RWPE1 (cell line): ENCODE measurements at regions not wholly inside any gene's neighbourhood (a gene's known extent, or its start where the extent isn't known, plus 50 kb on each side); places are given as distances from the start of the nearest gene placed in this dataset.
A peak's percentile ranks its signal among the peaks of the same experiment; 100 is the strongest.

Experiments
- CTCF ChIA-PET: fragments of 350-600 bp; sonication (Branson Sonifier 250); formaldehyde crosslinking; extraction: SDS; loops from one replicate; lab custom pipeline; 2021; lab: Yijun Ruan, JAX
- POLR2A ChIA-PET: fragments of 400-600 bp; formaldehyde crosslinking; extraction: SDS; loops from one replicate; lab custom pipeline; 2020; ENCODE audit warnings: antibody characterized with exemption; ENCODE audit not compliant: low non-redundant PET; lab: Yijun Ruan, JAX
- DNase-seq: peaks from one replicate; pipeline ENCODE4 v3.0.0; 2012; ENCODE audit warnings: low spot score
- H3K27ac ChIP-seq: fragments of 450-650 bp; 2 replicates; pipeline ENCODE4 v1.5.1; 2017
- TF ChIP-seq, protein P1 (sequence below): fragments of 450-650 bp; conservative IDR thresholded peaks from 2 replicates; pipeline ENCODE4 v1.5.1; 2017; ENCODE audit warnings: low read depth, mild to moderate bottlenecking

DNA sequence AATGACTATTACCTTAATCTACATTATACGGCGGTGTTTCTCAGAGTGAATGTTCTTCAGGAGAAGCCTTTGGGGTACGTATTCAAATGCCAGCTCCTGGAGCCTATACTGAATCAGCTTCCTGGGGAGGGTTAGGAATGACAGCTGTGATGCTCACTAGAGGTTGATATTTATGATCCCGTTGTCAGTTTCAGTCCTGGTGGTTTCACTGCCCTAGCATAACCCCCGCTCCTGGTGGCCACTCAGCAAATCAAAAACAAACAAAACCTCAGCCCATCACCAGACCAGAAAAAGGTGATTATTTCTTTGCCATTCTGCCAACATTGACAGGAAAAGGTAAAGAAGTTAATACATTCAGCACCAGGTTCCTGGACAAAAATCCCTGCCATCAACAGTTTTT is 136.5 kb upstream of the CRY1 start:
- ChIA-PET POLR2A (no interaction called here), CTCF (no interaction called here)
- DNase-seq: no peak
- no peak overlapping the region for H3K27ac ChIP-seq
- TF ChIP-seq, protein P1, sequence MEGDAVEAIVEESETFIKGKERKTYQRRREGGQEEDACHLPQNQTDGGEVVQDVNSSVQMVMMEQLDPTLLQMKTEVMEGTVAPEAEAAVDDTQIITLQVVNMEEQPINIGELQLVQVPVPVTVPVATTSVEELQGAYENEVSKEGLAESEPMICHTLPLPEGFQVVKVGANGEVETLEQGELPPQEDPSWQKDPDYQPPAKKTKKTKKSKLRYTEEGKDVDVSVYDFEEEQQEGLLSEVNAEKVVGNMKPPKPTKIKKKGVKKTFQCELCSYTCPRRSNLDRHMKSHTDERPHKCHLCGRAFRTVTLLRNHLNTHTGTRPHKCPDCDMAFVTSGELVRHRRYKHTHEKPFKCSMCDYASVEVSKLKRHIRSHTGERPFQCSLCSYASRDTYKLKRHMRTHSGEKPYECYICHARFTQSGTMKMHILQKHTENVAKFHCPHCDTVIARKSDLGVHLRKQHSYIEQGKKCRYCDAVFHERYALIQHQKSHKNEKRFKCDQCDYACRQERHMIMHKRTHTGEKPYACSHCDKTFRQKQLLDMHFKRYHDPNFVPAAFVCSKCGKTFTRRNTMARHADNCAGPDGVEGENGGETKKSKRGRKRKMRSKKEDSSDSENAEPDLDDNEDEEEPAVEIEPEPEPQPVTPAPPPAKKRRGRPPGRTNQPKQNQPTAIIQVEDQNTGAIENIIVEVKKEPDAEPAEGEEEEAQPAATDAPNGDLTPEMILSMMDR: no peak

DNA sequence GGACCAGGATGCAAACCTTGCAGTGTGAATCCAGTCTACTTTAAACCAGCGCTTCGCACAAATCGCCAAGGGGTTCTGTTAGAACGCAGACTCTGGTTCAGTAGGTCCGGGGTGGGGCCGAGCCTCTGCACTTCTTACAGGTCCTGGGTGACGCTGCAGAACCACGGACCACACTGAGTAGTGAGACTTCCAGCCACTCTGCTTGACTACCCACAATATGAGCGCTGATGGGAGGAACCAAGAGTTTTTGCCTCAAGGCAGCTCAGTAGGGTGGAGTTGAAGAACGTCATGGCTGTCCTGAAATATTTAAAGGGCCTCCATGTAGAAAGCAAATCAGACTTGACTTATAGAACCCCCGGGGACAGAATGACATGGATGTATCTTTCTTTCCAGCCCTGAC is 138.0 kb upstream of the CRY1 start:
- CTCF ChIA-PET: interaction anchor here (0.6 kb wide), 1 partner anchor 23 kb away, joined by 3 read pairs; no protein-coding TSS in a partner anchor
- no peak for DNase-seq
- POLR2A ChIA-PET: no interaction called here
- TF ChIP-seq, protein P1: no peak
- H3K27ac ChIP-seq: no peak overlapping the region

DNA sequence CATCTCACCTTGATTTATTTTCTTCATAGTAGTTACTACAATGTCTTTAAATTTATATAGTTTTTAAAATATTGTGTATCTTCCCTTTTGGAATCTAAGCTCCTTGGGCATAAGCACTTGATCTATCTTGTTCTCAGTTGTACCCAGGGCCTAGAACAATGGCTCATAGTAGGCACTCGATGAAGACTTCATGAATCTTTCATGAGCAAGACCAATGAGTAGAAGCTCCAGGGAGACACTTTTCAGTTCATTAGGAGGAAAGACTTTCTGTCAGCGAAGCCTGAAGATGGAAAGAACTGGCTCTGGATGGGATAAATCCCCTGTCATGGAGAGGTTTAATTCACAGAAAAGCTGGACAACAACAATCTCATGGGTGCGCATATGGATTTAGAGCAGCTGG is 140.2 kb upstream of the CRY1 start:
- ChIA-PET CTCF (no interaction called here), POLR2A (no interaction called here)
- no peak overlapping the region for H3K27ac ChIP-seq
- TF ChIP-seq, protein P1: no peak
- no peak for DNase-seq

DNA sequence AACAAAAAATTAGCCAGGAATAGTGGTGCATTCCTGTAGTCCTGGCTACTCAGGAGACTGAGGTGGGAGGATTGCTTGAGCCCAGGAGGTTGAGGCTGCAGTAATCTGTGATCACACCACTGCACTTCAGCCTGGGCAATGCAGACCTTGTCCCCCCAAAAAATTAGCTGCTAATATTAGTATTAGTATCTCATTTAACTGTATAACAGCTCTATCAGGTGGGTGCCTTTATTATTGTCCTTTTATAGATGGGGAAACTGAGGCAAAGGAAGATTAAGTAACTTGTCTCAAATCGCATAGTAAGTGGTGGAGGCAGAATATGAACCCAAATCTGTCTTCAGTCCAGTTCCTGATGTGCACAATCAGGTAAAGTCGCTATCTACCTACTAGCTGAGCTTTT is 142.3 kb upstream of the CRY1 start:
- CTCF ChIA-PET: interaction anchor here (0.7 kb wide), 1 partner anchor 170 kb away, joined by 3 read pairs; no protein-coding TSS in a partner anchor
- DNase-seq: no peak
- H3K27ac ChIP-seq: no peak overlapping the region
- POLR2A ChIA-PET: no interaction called here
- TF ChIP-seq, protein P1: no peak

DNA sequence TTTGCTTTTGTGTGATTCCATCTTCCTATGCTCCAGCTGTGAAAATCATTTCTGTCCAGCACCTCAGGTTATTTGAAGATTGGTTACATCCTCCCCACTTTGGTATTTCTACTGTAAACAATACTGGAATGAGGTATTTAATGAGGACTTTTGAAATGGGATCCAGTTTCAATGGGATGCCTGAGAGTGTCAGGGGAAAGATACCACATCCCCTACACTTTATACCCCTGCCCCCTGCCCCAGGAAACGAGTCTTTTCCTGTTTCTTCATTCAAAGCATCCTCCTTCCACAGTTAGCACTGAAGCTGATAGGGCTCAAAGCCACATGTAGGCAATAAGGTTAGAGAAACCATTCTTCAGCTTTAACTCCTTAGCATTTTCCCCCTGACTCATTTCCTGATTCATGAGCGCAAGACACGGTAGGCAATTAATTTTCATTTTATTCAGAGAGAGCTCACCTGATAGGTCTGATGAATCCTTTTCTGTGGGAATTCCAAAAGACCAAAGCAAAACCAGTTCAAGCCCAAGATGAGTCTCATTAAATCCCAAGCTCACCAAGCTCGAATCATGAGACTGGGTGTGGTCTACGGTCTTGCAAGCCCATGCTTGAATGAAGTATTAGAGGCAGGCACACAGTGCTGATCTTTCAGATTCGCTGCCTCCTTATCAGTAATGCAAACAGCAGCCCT is 143.6 kb upstream of the CRY1 start:
- TF ChIP-seq, protein P1: no peak
- POLR2A ChIA-PET: no interaction called here
- CTCF ChIA-PET: interaction anchor here (0.5 to 0.7 kb wide), 4 partner anchors 36 to 439 kb away, joined by 3 to 4 read pairs (median 4); no protein-coding TSS in a partner anchor
- no peak overlapping the region; the same call in 1 of the 2 replicates for H3K27ac ChIP-seq
- peak; percentile 62 for DNase-seq

DNA sequence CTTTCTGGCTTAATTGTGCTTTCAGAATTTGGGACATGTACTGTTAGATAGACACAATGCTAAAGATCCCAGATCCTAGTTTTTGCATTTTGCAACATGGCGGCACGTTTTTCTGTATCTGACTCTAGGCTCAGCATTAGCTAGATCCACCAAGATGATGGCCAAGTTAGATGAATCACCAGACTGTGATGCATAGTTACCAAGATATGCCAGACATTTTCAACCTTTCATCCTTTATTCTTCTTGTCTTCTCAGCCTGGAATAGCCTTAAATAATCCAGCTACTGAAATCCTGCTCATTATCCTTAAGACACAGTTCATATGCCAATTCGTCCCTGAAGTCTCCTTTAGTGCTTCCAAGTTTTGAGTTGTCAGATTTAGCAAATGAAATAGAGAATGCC is 144.9 kb upstream of the CRY1 start:
- TF ChIP-seq, protein P1: no peak
- no peak for DNase-seq
- POLR2A ChIA-PET: no interaction called here
- no peak overlapping the region for H3K27ac ChIP-seq
- CTCF ChIA-PET: no interaction called here
